ENCODE measurements at regions not wholly inside any gene's neighbourhood (a gene's known extent, or its start where the extent isn't known, plus 50 kb on each side); places are given as distances from the start of the nearest gene placed in this dataset.

- TF ChIP-seq POLR2A (IDR thresholded peaks at IDR 0.05) (no peak), CTCF (IDR thresholded peaks at IDR 0.05) (no peak)
Observed at GRCh38 chr7:113486548-113486947, 368.2 kb upstream of the SMIM30 start.

All from thyroid gland (tissue), 4 donors.